ENCODE measurements at regions not wholly inside any gene's neighbourhood (a gene's known extent, or its start where the extent isn't known, plus 50 kb on each side); places are given as distances from the start of the nearest gene placed in this dataset.
"Not testable (repeated sequence)": the region's sequence is repeated elsewhere in the genome, so short reads cannot be mapped to it uniquely, and the experiment has no call there.

DNA sequence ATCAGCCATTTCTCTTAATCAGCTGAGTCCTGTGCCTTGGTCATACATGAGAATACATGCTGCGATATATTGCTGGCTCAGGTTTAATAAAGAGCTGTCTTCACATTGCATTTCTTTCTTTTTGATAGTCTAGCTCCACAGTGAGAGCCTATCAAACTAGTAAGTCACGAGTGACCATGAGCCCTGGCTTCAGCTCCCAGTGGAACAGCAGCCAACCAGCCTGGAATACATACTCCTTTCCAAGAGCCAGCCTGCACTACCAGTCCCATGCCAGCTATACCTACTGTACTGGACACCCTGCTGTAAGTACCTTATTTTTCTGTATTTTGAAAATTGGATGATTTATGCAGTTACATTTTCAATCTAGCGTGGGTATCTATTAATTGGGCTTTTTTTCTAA, 98.0 kb upstream of the RBMS3 start:
- not testable (repeated sequence) for H3K4me1 Mint-ChIP-seq (ENCODE audit: low read depth in 2 of 2); H3K36me3 Mint-ChIP-seq (ENCODE audit: insufficient read depth); DNase-seq; H3K27ac Mint-ChIP-seq; ATAC-seq (replicated peaks); H3K27me3 Mint-ChIP-seq; H3K4me3 Mint-ChIP-seq; H3K9me3 Mint-ChIP-seq

DNA sequence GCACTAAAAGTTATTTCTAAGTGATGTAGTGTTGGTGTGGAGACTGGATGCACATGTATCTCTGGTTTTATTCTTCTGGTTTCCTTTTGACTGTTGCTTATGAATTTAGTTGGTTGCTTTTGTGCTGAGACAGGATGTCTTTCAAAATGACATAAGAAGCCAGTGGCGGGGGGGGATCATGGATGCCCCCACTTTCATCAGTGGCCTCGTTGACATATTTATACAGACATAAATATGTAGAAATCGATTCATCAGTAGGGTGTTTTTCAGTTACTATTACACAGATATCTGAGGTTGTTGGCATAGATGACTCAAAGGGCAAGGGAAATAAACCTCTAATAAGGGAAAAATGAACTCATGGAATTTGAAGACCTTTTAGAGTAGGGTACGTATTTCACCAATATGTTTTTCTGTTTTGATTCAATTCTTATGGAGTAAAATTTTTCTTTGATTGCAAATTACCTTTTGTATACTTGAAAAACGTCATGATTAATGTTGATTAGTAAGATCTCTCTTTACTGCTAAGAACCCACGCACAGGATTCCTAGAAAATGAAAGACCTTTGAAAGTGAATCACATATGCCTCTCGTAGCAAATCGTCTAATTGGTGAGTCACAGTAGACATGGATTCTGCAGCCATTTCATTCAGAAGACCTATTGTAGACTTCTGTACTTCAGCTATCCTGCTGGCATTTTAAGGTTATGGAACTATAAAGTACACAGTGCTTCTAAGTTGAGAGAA, 97.4 kb upstream of the RBMS3 start:
- Mint-ChIP-seq H3K36me3 (ENCODE audit: insufficient read depth) (no peaks in the 10 kb centered on the region), H3K4me1 (ENCODE audit: low read depth in 2 of 2) (no peaks in the 10 kb centered on the region), H3K27ac (no peak overlapping the region), H3K27me3 (no peaks in the 10 kb centered on the region), H3K4me3 (no peak overlapping the region), H3K9me3 (peaks cover 0 to 4% of the 10 kb centered on the region in 2 donors)
- ATAC-seq (replicated peaks), result no peak
- DNase-seq, result no peak

DNA sequence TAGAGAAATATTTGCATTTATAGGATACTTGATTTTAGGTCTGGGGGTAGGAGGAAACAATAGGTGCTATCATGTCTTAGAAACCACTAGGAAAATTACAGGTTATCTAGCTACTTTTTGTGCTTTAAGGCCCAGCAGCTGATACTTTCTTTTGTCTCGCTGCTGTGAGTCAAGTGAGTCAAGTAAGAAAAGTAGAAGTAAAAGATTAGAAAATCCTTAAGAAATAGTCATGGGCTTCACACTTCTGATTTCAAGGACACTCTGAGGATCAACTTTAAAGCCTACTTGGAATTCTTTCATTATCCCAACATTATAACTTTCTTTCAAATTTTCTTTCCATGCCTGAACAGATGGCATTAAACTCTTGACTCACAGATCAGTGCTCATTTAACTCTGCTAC, 95.2 kb upstream of the RBMS3 start:
- Mint-ChIP-seq H3K4me3 (no peak overlapping the region), H3K36me3 (ENCODE audit: insufficient read depth) (no peaks in the 10 kb centered on the region), H3K27me3 (no peaks in the 10 kb centered on the region), H3K9me3 (peaks cover 0 to 4% of the 10 kb centered on the region in 2 donors), H3K4me1 (ENCODE audit: low read depth in 2 of 2) (no peaks in the 10 kb centered on the region), H3K27ac (no peak overlapping the region)
- DNase-seq (no peak), ATAC-seq (replicated peaks) (no peak)

DNA sequence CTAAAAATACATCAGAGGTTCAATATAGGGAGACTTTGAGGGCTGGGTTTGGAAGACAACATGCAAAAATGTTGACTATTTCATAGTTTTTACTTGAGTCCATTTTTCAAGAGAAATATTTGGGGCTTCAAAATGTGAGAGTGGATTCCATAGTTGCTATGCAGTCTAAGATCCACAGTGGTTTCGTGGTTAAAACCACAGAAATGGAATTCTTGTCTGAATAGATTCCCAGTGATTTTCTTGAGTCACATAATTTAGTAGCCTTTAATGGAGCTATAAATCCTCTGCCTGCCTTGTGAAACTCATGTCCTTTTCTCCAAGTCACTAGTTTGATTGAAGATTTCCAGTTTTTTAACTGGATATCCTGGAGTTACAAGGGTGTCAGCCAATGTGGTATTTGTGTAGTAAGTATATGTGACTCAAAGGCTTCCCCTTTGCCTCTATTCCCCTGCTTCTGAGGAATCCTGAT, 94.7 kb upstream of the RBMS3 start:
- DNase-seq, result no peak

DNA sequence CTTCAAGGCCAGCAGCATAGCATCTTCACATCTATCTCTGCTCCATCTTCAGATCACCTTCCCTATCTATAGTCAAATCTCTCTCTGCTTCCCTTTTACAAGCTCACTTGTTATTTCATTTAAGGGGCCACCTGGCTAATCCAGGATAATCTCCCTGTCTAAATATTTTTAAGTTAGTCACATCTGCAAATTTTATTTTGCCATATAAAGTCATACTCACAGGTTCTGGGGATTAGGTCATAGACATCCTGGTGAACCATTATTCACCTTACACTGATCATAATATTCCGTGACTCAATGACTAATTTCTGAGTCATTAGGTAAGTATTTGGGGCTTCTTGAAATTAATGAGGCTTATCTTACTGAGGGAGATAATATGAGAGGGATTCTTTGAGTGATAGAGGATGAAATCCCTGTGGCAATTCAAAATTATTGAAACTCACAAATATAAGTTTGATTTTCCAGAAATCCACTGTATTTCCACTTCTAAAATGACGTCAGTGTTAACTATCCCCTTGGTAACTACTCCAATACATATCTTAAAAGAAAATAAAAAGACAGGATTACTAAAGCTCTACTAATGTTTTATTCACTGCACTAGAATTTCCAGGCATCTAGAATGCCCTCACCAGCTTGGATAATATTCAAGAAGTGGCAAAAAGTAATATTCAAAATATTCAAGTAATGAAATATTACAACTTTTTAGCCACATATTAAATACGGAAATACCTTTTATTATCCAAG, 93.7 kb upstream of the RBMS3 start:
- H3K27me3 Mint-ChIP-seq, result no peaks in the 10 kb centered on the region
- no peak for DNase-seq

More for the DNA sequence above, 94.7 kb upstream of the RBMS3 start:
- peaks cover 0 to 6% of the 10 kb centered on the region in 2 donors for H3K9me3 Mint-ChIP-seq
- no peak overlapping the region for H3K27ac Mint-ChIP-seq
- H3K4me1 Mint-ChIP-seq (ENCODE audit: low read depth in 2 of 2), result no peaks in the 10 kb centered on the region
- H3K27me3 Mint-ChIP-seq, result no peaks in the 10 kb centered on the region
- H3K36me3 Mint-ChIP-seq (ENCODE audit: insufficient read depth), result no peaks in the 10 kb centered on the region
- H3K4me3 Mint-ChIP-seq, result no peak overlapping the region
- no peak for ATAC-seq (replicated peaks)

GRCh38 chr3:29189328-29189727, 91.5 kb upstream of the RBMS3 start:
- ATAC-seq (replicated peaks), result no peak
- H3K27me3 Mint-ChIP-seq, result no peaks in the 10 kb centered on the region

More for the DNA sequence above, 93.7 kb upstream of the RBMS3 start:
- peaks cover 5 to 9% of the 10 kb centered on the region in 2 donors for H3K9me3 Mint-ChIP-seq
- no peak overlapping the region for H3K27ac Mint-ChIP-seq
- no peak overlapping the region for H3K4me3 Mint-ChIP-seq
- H3K36me3 Mint-ChIP-seq (ENCODE audit: insufficient read depth), result no peaks in the 10 kb centered on the region
- no peaks in the 10 kb centered on the region for H3K4me1 Mint-ChIP-seq (ENCODE audit: low read depth in 2 of 2)
- ATAC-seq (replicated peaks), result no peak

GRCh38 chr3:29194139-29194538, 86.7 kb upstream of the RBMS3 start:
- Mint-ChIP-seq H3K4me3 (no peak overlapping the region), H3K27ac (no peak overlapping the region), H3K27me3 (no peaks in the 10 kb centered on the region), H3K4me1 (ENCODE audit: low read depth in 2 of 2) (no peaks in the 10 kb centered on the region), H3K36me3 (ENCODE audit: insufficient read depth) (no peaks in the 10 kb centered on the region), H3K9me3 (peaks cover 5 to 9% of the 10 kb centered on the region in 2 donors)
- DNase-seq, result no peak
- ATAC-seq (replicated peaks), result no peak

More at GRCh38 chr3:29189328-29189727, 91.5 kb upstream of the RBMS3 start:
- Mint-ChIP-seq H3K4me1 (ENCODE audit: low read depth in 2 of 2) (no peaks in the 10 kb centered on the region), H3K9me3 (peaks cover 9% of the 10 kb centered on the region in 2 donors), H3K4me3 (no peak overlapping the region), H3K36me3 (ENCODE audit: insufficient read depth) (no peaks in the 10 kb centered on the region), H3K27ac (no peak overlapping the region)
- DNase-seq, result no peak

- H3K27me3 Mint-ChIP-seq, result no peaks in the 10 kb centered on the region
- no peak for ATAC-seq (replicated peaks)
- no peaks in the 10 kb centered on the region for H3K36me3 Mint-ChIP-seq (ENCODE audit: insufficient read depth)
- H3K4me1 Mint-ChIP-seq (ENCODE audit: low read depth in 2 of 2), result no peaks in the 10 kb centered on the region
- peaks cover 5 to 9% of the 10 kb centered on the region in 2 donors for H3K9me3 Mint-ChIP-seq
- DNase-seq, result no peak
- H3K27ac Mint-ChIP-seq, result no peak overlapping the region
- no peak overlapping the region for H3K4me3 Mint-ChIP-seq
Observed at GRCh38 chr3:29195056-29195455, 85.8 kb upstream of the RBMS3 start.

GRCh38 chr3:29201604-29202003, 79.3 kb upstream of the RBMS3 start:
- Mint-ChIP-seq H3K27ac (no peak overlapping the region), H3K9me3 (peaks cover 0 to 7% of the 10 kb centered on the region in 2 donors), H3K27me3 (no peaks in the 10 kb centered on the region), H3K4me3 (no peak overlapping the region), H3K4me1 (ENCODE audit: low read depth in 2 of 2) (no peaks in the 10 kb centered on the region), H3K36me3 (ENCODE audit: insufficient read depth) (no peaks in the 10 kb centered on the region)
- no peak for ATAC-seq (replicated peaks)
- DNase-seq, result no peak

DNA sequence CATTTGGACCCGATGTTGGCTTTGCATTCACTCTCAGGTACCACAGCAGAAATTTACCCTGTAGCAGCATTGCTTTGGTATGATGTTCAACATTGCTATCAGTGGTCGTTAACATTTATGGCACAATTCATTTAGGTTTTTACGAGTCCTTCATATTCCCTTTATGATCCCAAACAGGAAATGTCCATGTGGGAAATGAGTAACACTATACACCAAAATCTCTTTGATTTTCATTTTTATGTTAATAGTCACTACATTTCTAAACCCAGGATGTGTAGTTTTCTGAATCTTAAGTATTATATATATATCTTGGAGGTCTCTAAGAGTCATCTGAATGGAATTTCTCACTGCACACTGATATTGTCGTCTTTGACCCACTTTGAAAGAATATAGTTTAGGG, 78.5 kb upstream of the RBMS3 start:
- no peaks in the 10 kb centered on the region for H3K36me3 Mint-ChIP-seq (ENCODE audit: insufficient read depth)
- no peak overlapping the region for H3K27ac Mint-ChIP-seq
- H3K27me3 Mint-ChIP-seq, result no peaks in the 10 kb centered on the region
- DNase-seq (no peak), ATAC-seq (replicated peaks) (no peak)
- H3K4me3 Mint-ChIP-seq, result no peak overlapping the region
- H3K9me3 Mint-ChIP-seq, result peaks cover 0 to 7% of the 10 kb centered on the region in 2 donors
- no peaks in the 10 kb centered on the region for H3K4me1 Mint-ChIP-seq (ENCODE audit: low read depth in 2 of 2)

GRCh38 chr3:29203851-29204250, 77.0 kb upstream of the RBMS3 start:
- peaks cover 0 to 7% of the 10 kb centered on the region in 2 donors for H3K9me3 Mint-ChIP-seq
- H3K36me3 Mint-ChIP-seq (ENCODE audit: insufficient read depth), result no peaks in the 10 kb centered on the region
- H3K4me3 Mint-ChIP-seq, result no peak overlapping the region
- ATAC-seq (replicated peaks) (no peak), DNase-seq (no peak)
- no peaks in the 10 kb centered on the region for H3K4me1 Mint-ChIP-seq (ENCODE audit: low read depth in 2 of 2)
- H3K27ac Mint-ChIP-seq, result no peak overlapping the region
- no peaks in the 10 kb centered on the region for H3K27me3 Mint-ChIP-seq

DNA sequence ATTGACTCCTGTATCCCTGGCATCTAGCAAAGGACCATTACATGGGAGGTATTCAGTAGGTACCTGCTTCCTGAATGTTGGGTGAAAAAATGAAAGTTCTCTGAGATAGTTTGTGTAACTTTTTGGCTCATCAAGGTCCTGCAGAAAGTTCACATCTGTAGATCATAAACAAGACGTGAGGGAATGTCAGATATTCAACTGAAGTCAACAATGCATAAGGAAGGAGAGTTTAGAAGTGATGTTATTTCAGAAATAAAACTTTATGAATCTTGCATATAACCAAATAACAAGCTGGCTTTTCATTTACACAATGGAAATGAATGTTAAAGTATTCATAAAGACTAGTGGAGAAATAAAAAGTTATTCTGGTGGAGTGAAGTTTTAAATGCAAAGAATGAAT, 73.4 kb upstream of the RBMS3 start:
- Mint-ChIP-seq H3K27me3 (no peaks in the 10 kb centered on the region), H3K4me1 (ENCODE audit: low read depth in 2 of 2) (no peaks in the 10 kb centered on the region), H3K27ac (no peak overlapping the region), H3K36me3 (ENCODE audit: insufficient read depth) (no peaks in the 10 kb centered on the region), H3K4me3 (no peak overlapping the region), H3K9me3 (peaks cover 3 to 7% of the 10 kb centered on the region in 2 donors)
- ATAC-seq (replicated peaks) (no peak), DNase-seq (no peak)

GRCh38 chr3:29212789-29213433, 68.0 kb upstream of the RBMS3 start:
- ATAC-seq (replicated peaks) (no peak), DNase-seq (no peak)
- Mint-ChIP-seq H3K36me3 (ENCODE audit: insufficient read depth) (no peaks in the 10 kb centered on the region), H3K4me1 (ENCODE audit: low read depth in 2 of 2) (peaks cover 0 to 4% of the 10 kb centered on the region in 2 donors), H3K4me3 (no peak overlapping the region), H3K9me3 (peaks cover 0 to 3% of the 10 kb centered on the region in 2 donors), H3K27ac (no peak overlapping the region), H3K27me3 (no peaks in the 10 kb centered on the region)

Measured in effector memory CD8-positive, alpha-beta T cell (primary cell).